ENCODE measurements at regions not wholly inside any gene's neighbourhood (a gene's known extent, or its start where the extent isn't known, plus 50 kb on each side); places are given as distances from the start of the nearest gene placed in this dataset.
"Not testable (repeated sequence)": the region's sequence is repeated elsewhere in the genome, so short reads cannot be mapped to it uniquely, and the experiment has no call there.

GRCh38 chr11:67884761-67885558 lies 118.9 kb downstream of the UNC93B1 start:
- H3K27ac ChIP-seq (ENCODE audit: low read length in 2 of 2); H3K4me2 ChIP-seq (replicated peaks; ENCODE audit: low read depth, low read length, poor library complexity, severe bottlenecking); H3K9ac ChIP-seq (ENCODE audit: low read length); CTCF ChIA-PET; H3K27ac Mint-ChIP-seq; H3K4me1 ChIP-seq (ENCODE audit: control insufficient read depth in 2 of 2, insufficient read depth in 2 of 2, low read length in 2 of 2); H3K36me3 ChIP-seq (replicated peaks in 1 of 2; ENCODE audit: control extremely low read depth in 1 of 2, control insufficient read depth in 1 of 2, extremely low read depth in 1 of 2, insufficient read depth in 2 of 2, low read length in 1 of 2); H3K27me3 ChIP-seq (replicated peaks in 1 of 4; ENCODE audit: control extremely low read depth in 1 of 4, control insufficient read depth in 3 of 4, insufficient read depth in 4 of 4, low read length in 3 of 4); H2AFZ ChIP-seq (ENCODE audit: insufficient read depth, low read depth, low read length, poor library complexity, severe bottlenecking); ATAC-seq (ENCODE audit: low read depth); H3K79me2 ChIP-seq (ENCODE audit: control insufficient read depth, insufficient read depth, low read length); intact Hi-C loops (cut with micrococcal nuclease); H4K20me1 ChIP-seq (ENCODE audit: control insufficient read depth, insufficient read depth, low read length, poor library complexity, severe bottlenecking); H3K9me3 Mint-ChIP-seq (ENCODE audit: insufficient read depth); H3K4me3 ChIP-seq (ENCODE audit: control extremely low read depth in 1 of 5, extremely low read depth in 1 of 5, insufficient read depth in 1 of 5, low read depth in 2 of 5, low read length in 4 of 5); H3K9me3 ChIP-seq (ENCODE audit: control extremely low read depth in 1 of 3, control insufficient read depth in 2 of 3, insufficient read depth in 1 of 3, low read length in 2 of 3); H3K4me1 Mint-ChIP-seq; H3K4me3 Mint-ChIP-seq; POLR2A ChIA-PET; DNase-seq: not testable (repeated sequence)
- WGBS (ENCODE audit: insufficient coverage): 64% methylated on average over 9 of the region's 18 CpGs
- H3K27me3 Mint-ChIP-seq: peaks cover 41% of the 10 kb centered on the region

GRCh38 chr11:67884073-67884757 lies 119.7 kb downstream of the UNC93B1 start:
- H3K27ac ChIP-seq (ENCODE audit: low read length in 2 of 2); H3K27ac Mint-ChIP-seq; H3K4me2 ChIP-seq (replicated peaks; ENCODE audit: low read depth, low read length, poor library complexity, severe bottlenecking); H3K79me2 ChIP-seq (ENCODE audit: control insufficient read depth, insufficient read depth, low read length); H3K9me3 Mint-ChIP-seq (ENCODE audit: insufficient read depth); H3K4me3 Mint-ChIP-seq; H3K4me3 ChIP-seq (ENCODE audit: control extremely low read depth in 1 of 5, extremely low read depth in 1 of 5, insufficient read depth in 1 of 5, low read depth in 2 of 5, low read length in 4 of 5); H3K27me3 ChIP-seq (replicated peaks in 1 of 4; ENCODE audit: control extremely low read depth in 1 of 4, control insufficient read depth in 3 of 4, insufficient read depth in 4 of 4, low read length in 3 of 4); H2AFZ ChIP-seq (ENCODE audit: insufficient read depth, low read depth, low read length, poor library complexity, severe bottlenecking); ATAC-seq (ENCODE audit: low read depth); H3K9ac ChIP-seq (ENCODE audit: low read length); H3K36me3 ChIP-seq (replicated peaks in 1 of 2; ENCODE audit: control extremely low read depth in 1 of 2, control insufficient read depth in 1 of 2, extremely low read depth in 1 of 2, insufficient read depth in 2 of 2, low read length in 1 of 2); H3K4me1 ChIP-seq (ENCODE audit: control insufficient read depth in 2 of 2, insufficient read depth in 2 of 2, low read length in 2 of 2); CTCF ChIA-PET; intact Hi-C loops (cut with micrococcal nuclease); DNase-seq; POLR2A ChIA-PET; H3K4me1 Mint-ChIP-seq; H4K20me1 ChIP-seq (ENCODE audit: control insufficient read depth, insufficient read depth, low read length, poor library complexity, severe bottlenecking); H3K9me3 ChIP-seq (ENCODE audit: control extremely low read depth in 1 of 3, control insufficient read depth in 2 of 3, insufficient read depth in 1 of 3, low read length in 2 of 3): not testable (repeated sequence)
- 80% methylated on average over 10 of the region's 13 CpGs for WGBS (ENCODE audit: insufficient coverage)
- peaks cover 41% of the 10 kb centered on the region for H3K27me3 Mint-ChIP-seq

GRCh38 chr11:67882304-67882703 lies 121.6 kb downstream of the UNC93B1 start:
- peaks cover 35% of the 10 kb centered on the region for H3K27me3 Mint-ChIP-seq
- H2AFZ ChIP-seq (ENCODE audit: insufficient read depth, low read depth, low read length, poor library complexity, severe bottlenecking); H3K4me1 Mint-ChIP-seq; POLR2A ChIA-PET; H4K20me1 ChIP-seq (ENCODE audit: control insufficient read depth, insufficient read depth, low read length, poor library complexity, severe bottlenecking); H3K36me3 ChIP-seq (replicated peaks in 1 of 2; ENCODE audit: control extremely low read depth in 1 of 2, control insufficient read depth in 1 of 2, extremely low read depth in 1 of 2, insufficient read depth in 2 of 2, low read length in 1 of 2); ATAC-seq (ENCODE audit: low read depth); H3K4me3 ChIP-seq (ENCODE audit: control extremely low read depth in 1 of 5, extremely low read depth in 1 of 5, insufficient read depth in 1 of 5, low read depth in 2 of 5, low read length in 4 of 5); H3K9me3 Mint-ChIP-seq (ENCODE audit: insufficient read depth); H3K9ac ChIP-seq (ENCODE audit: low read length); CTCF ChIA-PET; H3K27ac Mint-ChIP-seq; intact Hi-C loops (cut with micrococcal nuclease); H3K4me2 ChIP-seq (replicated peaks; ENCODE audit: low read depth, low read length, poor library complexity, severe bottlenecking); H3K27me3 ChIP-seq (replicated peaks in 1 of 4; ENCODE audit: control extremely low read depth in 1 of 4, control insufficient read depth in 3 of 4, insufficient read depth in 4 of 4, low read length in 3 of 4); H3K9me3 ChIP-seq (ENCODE audit: control extremely low read depth in 1 of 3, control insufficient read depth in 2 of 3, insufficient read depth in 1 of 3, low read length in 2 of 3); H3K4me3 Mint-ChIP-seq; H3K79me2 ChIP-seq (ENCODE audit: control insufficient read depth, insufficient read depth, low read length); H3K4me1 ChIP-seq (ENCODE audit: control insufficient read depth in 2 of 2, insufficient read depth in 2 of 2, low read length in 2 of 2); H3K27ac ChIP-seq (ENCODE audit: low read length in 2 of 2); DNase-seq: not testable (repeated sequence)
- WGBS (ENCODE audit: insufficient coverage): 83% methylated on average over 7 of the region's 9 CpGs

- intact Hi-C loops (cut with micrococcal nuclease); H3K27me3 ChIP-seq (replicated peaks in 1 of 4; ENCODE audit: control extremely low read depth in 1 of 4, control insufficient read depth in 3 of 4, insufficient read depth in 4 of 4, low read length in 3 of 4); H3K4me2 ChIP-seq (replicated peaks; ENCODE audit: low read depth, low read length, poor library complexity, severe bottlenecking); H3K4me3 Mint-ChIP-seq; H2AFZ ChIP-seq (ENCODE audit: insufficient read depth, low read depth, low read length, poor library complexity, severe bottlenecking); DNase-seq; H3K9me3 ChIP-seq (ENCODE audit: control extremely low read depth in 1 of 3, control insufficient read depth in 2 of 3, insufficient read depth in 1 of 3, low read length in 2 of 3); H3K4me1 ChIP-seq (ENCODE audit: control insufficient read depth in 2 of 2, insufficient read depth in 2 of 2, low read length in 2 of 2); H3K79me2 ChIP-seq (ENCODE audit: control insufficient read depth, insufficient read depth, low read length); H4K20me1 ChIP-seq (ENCODE audit: control insufficient read depth, insufficient read depth, low read length, poor library complexity, severe bottlenecking); H3K4me3 ChIP-seq (ENCODE audit: control extremely low read depth in 1 of 5, extremely low read depth in 1 of 5, insufficient read depth in 1 of 5, low read depth in 2 of 5, low read length in 4 of 5); H3K27ac Mint-ChIP-seq; H3K4me1 Mint-ChIP-seq; H3K27ac ChIP-seq (ENCODE audit: low read length in 2 of 2); H3K36me3 ChIP-seq (replicated peaks in 1 of 2; ENCODE audit: control extremely low read depth in 1 of 2, control insufficient read depth in 1 of 2, extremely low read depth in 1 of 2, insufficient read depth in 2 of 2, low read length in 1 of 2); POLR2A ChIA-PET; ATAC-seq (ENCODE audit: low read depth); H3K9me3 Mint-ChIP-seq (ENCODE audit: insufficient read depth); H3K9ac ChIP-seq (ENCODE audit: low read length); CTCF ChIA-PET: not testable (repeated sequence)
- 90% methylated on average over 6 of the region's 10 CpGs for WGBS (ENCODE audit: insufficient coverage)
- peaks cover 33% of the 10 kb centered on the region for H3K27me3 Mint-ChIP-seq
Measured at GRCh38 chr11:67881836-67882235, 122.1 kb downstream of the UNC93B1 start.
